Thyroid gland (tissue), 4 donors: ENCODE measurements at regions not wholly inside any gene's neighbourhood (a gene's known extent, or its start where the extent isn't known, plus 50 kb on each side); places are given as distances from the start of the nearest gene placed in this dataset.

Experiments used
- DNase-seq, 2 donors: peaks; one replicate each; pipeline ENCODE4 v3.0.0-alpha.2; 2019
- H3K27ac ChIP-seq, 3 donors: fragments of 200-600 bp; sonication (generic); 1 replicate in 2 of 3; 2 replicates in 1 of 3; pipeline ENCODE4 v1.5.1; 2016 to 2019; ENCODE audit warnings: mild to moderate bottlenecking in 1 of 3, moderate library complexity in 1 of 3
- H3K27me3 ChIP-seq: fragments of 200-600 bp; sonication (generic); one replicate; pipeline ENCODE4 v1.5.1; 2019
- H3K36me3 ChIP-seq, 2 donors: fragments of 200-600 bp; sonication (generic); one replicate each; pipeline ENCODE4 v1.5.1; 2016 to 2019
- H3K4me1 ChIP-seq, 2 donors: fragments of 200-600 bp; sonication (generic); one replicate each; pipeline ENCODE4 v1.5.1; 2017 to 2019
- H3K4me3 ChIP-seq, 3 donors: fragments of 200-600 bp; sonication (generic); replicated peaks in 1 of 3; 1 replicate in 2 of 3; 2 replicates in 1 of 3; pipeline ENCODE4 v1.5.1; 2016; ENCODE audit warnings: mild to moderate bottlenecking in 1 of 3
- H3K9me3 ChIP-seq: fragments of 200-600 bp; sonication (generic); one replicate; pipeline ENCODE4 v1.5.1; 2017
- CTCF ChIP-seq, 6 experiments: fragments of 200-600 bp in 3 of 6; fragments of 450-650 bp in 3 of 6; sonication (generic) in 3 of 6; IDR thresholded peaks; one replicate each; pipeline ENCODE4 v1.5.1; 2016 to 2019; ENCODE audit warnings: antibody characterized with exemption in 6 of 6, mild to moderate bottlenecking in 2 of 6, inconsistent platforms in 1 of 6, moderate library complexity in 1 of 6
- POLR2A ChIP-seq, 2 donors: fragments of 450-650 bp; IDR thresholded peaks; one replicate each; pipeline ENCODE4 v1.6.1; 2017; ENCODE audit warnings: antibody characterized with exemption in 2 of 2, mild to moderate bottlenecking in 2 of 2, moderate library complexity in 1 of 2
- WGBS, 2 donors: methylation state at CpG; one replicate each; pipeline ENCODE4 v1.1.5; 2017; 5-methylcytosine and 5-hydroxymethylcytosine counted together
- intact Hi-C: fragments of 100-400 bp; cut with DNase I; formaldehyde crosslinking; loops from one replicate; pipeline ENCODE4 v1.15.1; 2023

- no peaks in the 10 kb centered on the region for H3K9me3 ChIP-seq
- TF ChIP-seq CTCF (IDR thresholded peaks at IDR 0.05): no peak
- no peak for TF ChIP-seq POLR2A (IDR thresholded peaks at IDR 0.05)
- no peaks in the 10 kb centered on the region for H3K4me1 ChIP-seq
- no peak for DNase-seq
- H3K36me3 ChIP-seq: no peaks in the 10 kb centered on the region
- intact Hi-C loops: no loop called here
- H3K27ac ChIP-seq: no peak overlapping the region
- H3K4me3 ChIP-seq: no peak overlapping the region
- 90 to 94% methylated on average over 13 of the region's 13 CpGs for WGBS, 2 donors
- H3K27me3 ChIP-seq: no peaks in the 10 kb centered on the region
Observed at GRCh38 chr12:126457776-126458175, 1392.5 kb downstream of the AACS start.

- no peaks in the 10 kb centered on the region for H3K9me3 ChIP-seq
- no peak overlapping the region for H3K4me3 ChIP-seq
- H3K27ac ChIP-seq: no peak overlapping the region
- whole genome bisulfite sequencing, 2 donors: 78 to 81% methylated on average over 5 of the region's 5 CpGs
- DNase-seq: no peak
- H3K36me3 ChIP-seq: no peaks in the 10 kb centered on the region
- H3K27me3 ChIP-seq: no peaks in the 10 kb centered on the region
- H3K4me1 ChIP-seq: no peaks in the 10 kb centered on the region
- intact Hi-C loops: no loop called here
- TF ChIP-seq CTCF (IDR thresholded peaks at IDR 0.05) (no peak), POLR2A (IDR thresholded peaks at IDR 0.05) (no peak)
Observed at GRCh38 chr12:126464153-126464552, 1398.9 kb downstream of the AACS start.

GRCh38 chr12:126469211-126469610, 1404.0 kb downstream of the AACS start:
- WGBS, 2 donors: 82 to 87% methylated on average over 2 of the region's 2 CpGs
- no peaks in the 10 kb centered on the region for H3K27me3 ChIP-seq
- no peaks in the 10 kb centered on the region for H3K9me3 ChIP-seq
- H3K4me3 ChIP-seq: no peak overlapping the region
- H3K4me1 ChIP-seq: no peaks in the 10 kb centered on the region
- no peak for DNase-seq
- intact Hi-C loops: no loop called here
- H3K36me3 ChIP-seq: no peaks in the 10 kb centered on the region
- H3K27ac ChIP-seq: no peak overlapping the region
- TF ChIP-seq POLR2A (IDR thresholded peaks at IDR 0.05): no peak
- no peak for TF ChIP-seq CTCF (IDR thresholded peaks at IDR 0.05)

- H3K9me3 ChIP-seq: no peaks in the 10 kb centered on the region
- WGBS, 2 donors: 94 to 96% methylated on average over 3 of the region's 3 CpGs
- no peaks in the 10 kb centered on the region for H3K27me3 ChIP-seq
- no peaks in the 10 kb centered on the region for H3K36me3 ChIP-seq
- no peak for DNase-seq
- H3K4me1 ChIP-seq: no peaks in the 10 kb centered on the region
- no peak for TF ChIP-seq POLR2A (IDR thresholded peaks at IDR 0.05)
- no peak for TF ChIP-seq CTCF (IDR thresholded peaks at IDR 0.05)
- H3K27ac ChIP-seq: no peak overlapping the region
- H3K4me3 ChIP-seq: no peak overlapping the region
- intact Hi-C loops: no loop called here
Observed at GRCh38 chr12:126474703-126475102, 1409.5 kb downstream of the AACS start.

- WGBS, 2 donors: 57 to 63% methylated on average over 10 of the region's 10 CpGs
- intact Hi-C loops: no loop called here
Observed at GRCh38 chr12:126480451-126480850, 1415.2 kb downstream of the AACS start.

More at GRCh38 chr12:126480451-126480850, 1415.2 kb downstream of the AACS start:
- no peak for DNase-seq
- no peaks in the 10 kb centered on the region for H3K27me3 ChIP-seq
- no peaks in the 10 kb centered on the region for H3K4me1 ChIP-seq
- TF ChIP-seq POLR2A (IDR thresholded peaks at IDR 0.05) (no peak), CTCF (IDR thresholded peaks at IDR 0.05) (no peak)
- no peak overlapping the region for H3K4me3 ChIP-seq
- H3K36me3 ChIP-seq: no peaks in the 10 kb centered on the region
- H3K9me3 ChIP-seq: no peaks in the 10 kb centered on the region
- H3K27ac ChIP-seq: no peak overlapping the region
